Gastroesophageal sphincter (tissue), 3 donors: ENCODE measurements at regions not wholly inside any gene's neighbourhood (a gene's known extent, or its start where the extent isn't known, plus 50 kb on each side); places are given as distances from the start of the nearest gene placed in this dataset.

Source experiments
- CTCF ChIP-seq, 4 experiments: fragments of 200-600 bp in 2 of 4; fragments of 450-650 bp in 2 of 4; sonication (generic) in 1 of 4; IDR thresholded peaks; one replicate each; pipeline ENCODE4 v1.5.1; 2017 to 2019; ENCODE audit warnings: antibody characterized with exemption in 4 of 4, mild to moderate bottlenecking in 2 of 4, moderate library complexity in 2 of 4
- POLR2AphosphoS5 ChIP-seq: sonication (generic); formaldehyde crosslinking; IDR thresholded peaks from one replicate; pipeline ENCODE4 v1.6.1; 2017; ENCODE audit warnings: antibody characterized with exemption

DNA sequence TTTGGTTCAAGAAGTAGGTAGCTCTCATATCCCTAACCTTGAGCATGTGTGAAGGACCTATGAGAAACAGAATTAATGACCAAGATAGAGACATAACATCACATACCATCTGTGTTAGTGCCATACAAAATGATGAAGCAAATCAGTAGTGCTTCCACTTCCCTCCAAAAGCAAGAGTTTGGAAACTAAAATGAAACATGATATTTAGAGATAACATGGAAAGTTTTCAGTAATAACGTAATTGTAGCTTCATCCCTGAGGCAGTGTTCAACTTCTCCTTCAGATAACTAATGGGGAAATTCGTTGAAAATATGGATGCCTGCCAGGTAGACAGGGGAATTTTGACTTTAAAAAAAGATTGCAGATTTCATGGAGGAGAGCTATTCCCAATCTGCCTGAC is 248.4 kb upstream of the IRAK1BP1 start:
- TF ChIP-seq CTCF (IDR thresholded peaks at IDR 0.05) (no peak), POLR2AphosphoS5 (no peak)
